CD4-positive, alpha-beta T cell (primary cell): ENCODE measurements at regions not wholly inside any gene's neighbourhood (a gene's known extent, or its start where the extent isn't known, plus 50 kb on each side); places are given as distances from the start of the nearest gene placed in this dataset.

ENCODE experiments used
- ATAC-seq: fragments of 200-7000 bp; cut with Tn5 transposase; one replicate; pipeline ENCODE4 v1.10.0; 2022; ENCODE audit warnings: mild to moderate bottlenecking; ENCODE audit not compliant: poor library complexity
- CTCF ChIA-PET: fragments of 350-600 bp; sonication (Branson Sonifier 250); formaldehyde crosslinking; loops from one replicate; lab custom pipeline; 2021; ENCODE audit warnings: antibody characterized with exemption, inconsistent platforms; lab: Charles Lee
- POLR2A ChIA-PET: fragments of 350-600 bp; sonication (Branson Sonifier 250); formaldehyde crosslinking; loops from one replicate; lab custom pipeline; 2021; ENCODE audit warnings: antibody characterized with exemption, inconsistent platforms; lab: Charles Lee
- DNase-seq, 14 experiments: peaks; one replicate each; pipeline ENCODE4 v3.0.0-alpha.2; 2013 to 2020; ENCODE audit warnings: mixed read lengths in 2 of 14
- H3K27ac ChIP-seq, 2 donors: one replicate each; pipeline versions ENCODE4 v1.5.1 to v1.7.0; 2013; ENCODE audit warnings: low read length in 2 of 2, low read depth in 1 of 2, mild to moderate bottlenecking in 1 of 2
- H3K27me3 ChIP-seq, 2 experiments: 1 replicate in 1 of 2; 2 replicates in 1 of 2; pipeline versions ENCODE4 v1.6.1 to v1.7.0; 2013; ENCODE audit warnings: low read length in 2 of 2, control low read depth in 1 of 2, mild to moderate bottlenecking in 1 of 2, moderate library complexity in 1 of 2; ENCODE audit not compliant: insufficient read depth in 2 of 2, control insufficient read depth in 1 of 2
- H3K36me3 ChIP-seq: one replicate; pipeline ENCODE4 v1.6.1; 2013; ENCODE audit warnings: low read length, control low read depth; ENCODE audit not compliant: insufficient read depth
- H3K4me1 ChIP-seq: one replicate; pipeline ENCODE4 v1.6.1; 2013; ENCODE audit warnings: low read length, control low read depth; ENCODE audit not compliant: insufficient read depth
- H3K4me3 ChIP-seq: one replicate; pipeline ENCODE4 v1.5.1; 2013; ENCODE audit warnings: mild to moderate bottlenecking, low read length, moderate library complexity
- H3K9me3 ChIP-seq, 2 experiments: 1 replicate in 1 of 2; 2 replicates in 1 of 2; pipeline versions ENCODE4 v1.6.1 to v1.7.0; 2013; ENCODE audit warnings: low read length in 2 of 2, mild to moderate bottlenecking in 2 of 2, control low read depth in 1 of 2, moderate library complexity in 1 of 2; ENCODE audit not compliant: control insufficient read depth in 1 of 2, insufficient read depth in 1 of 2
- H3K27ac Mint-ChIP-seq: one replicate; pipeline ENCODE4 v1.8.0; 2020; ENCODE audit warnings: mixed read lengths
- H3K27me3 Mint-ChIP-seq: one replicate; pipeline ENCODE4 v1.8.0; 2021; ENCODE audit warnings: mixed read lengths
- H3K36me3 Mint-ChIP-seq: one replicate; pipeline ENCODE4 v1.8.0; 2021; ENCODE audit warnings: low read depth, mixed read lengths
- H3K4me1 Mint-ChIP-seq: one replicate; pipeline ENCODE4 v1.8.0; 2021; ENCODE audit warnings: low read depth, mixed read lengths
- H3K4me3 Mint-ChIP-seq: one replicate; pipeline ENCODE4 v1.8.0; 2020; ENCODE audit warnings: mild to moderate bottlenecking, mixed read lengths
- H3K9me3 Mint-ChIP-seq: one replicate; pipeline ENCODE4 v1.8.0; 2020; ENCODE audit warnings: mixed read lengths
- CTCF ChIP-seq: fragments of 200-600 bp; IDR thresholded peaks from one replicate; pipeline ENCODE4 v1.8.0; 2022; ENCODE audit warnings: antibody characterized with exemption, mild to moderate bottlenecking
- intact Hi-C, 2 experiments: fragments of 100-400 bp; cut with DNase I in 1 of 2; cut with micrococcal nuclease in 1 of 2; formaldehyde crosslinking; loops; one replicate each; pipeline versions ENCODE4 v1.15.1 to v1.9.0; 2023 to 2025; cut with DNase I, micrococcal nuclease

- TF ChIP-seq CTCF: no peak
- no peak overlapping the region for H3K27ac Mint-ChIP-seq
- H3K4me1 Mint-ChIP-seq: no peaks in the 10 kb centered on the region
- H3K4me1 ChIP-seq: no peaks in the 10 kb centered on the region
- ChIA-PET POLR2A (no interaction called here), CTCF (no interaction called here)
- no peaks in the 10 kb centered on the region for H3K36me3 ChIP-seq
- no peaks in the 10 kb centered on the region for H3K36me3 Mint-ChIP-seq
- no peak overlapping the region for H3K4me3 Mint-ChIP-seq
- intact Hi-C loops: no loop called here
- no peaks in the 10 kb centered on the region for H3K27me3 Mint-ChIP-seq
- H3K27me3 ChIP-seq: no peaks in the 10 kb centered on the region
- H3K4me3 ChIP-seq: no peak overlapping the region
- H3K9me3 ChIP-seq: peaks cover 0 to 4% of the 10 kb centered on the region in 2 experiments
- ATAC-seq (no peak), DNase-seq (no peak)
- H3K9me3 Mint-ChIP-seq: peaks cover 21% of the 10 kb centered on the region
- H3K27ac ChIP-seq: no peak overlapping the region
Measured at GRCh38 chr14:26217778-26218177, 380.1 kb downstream of the NOVA1 start.

DNA sequence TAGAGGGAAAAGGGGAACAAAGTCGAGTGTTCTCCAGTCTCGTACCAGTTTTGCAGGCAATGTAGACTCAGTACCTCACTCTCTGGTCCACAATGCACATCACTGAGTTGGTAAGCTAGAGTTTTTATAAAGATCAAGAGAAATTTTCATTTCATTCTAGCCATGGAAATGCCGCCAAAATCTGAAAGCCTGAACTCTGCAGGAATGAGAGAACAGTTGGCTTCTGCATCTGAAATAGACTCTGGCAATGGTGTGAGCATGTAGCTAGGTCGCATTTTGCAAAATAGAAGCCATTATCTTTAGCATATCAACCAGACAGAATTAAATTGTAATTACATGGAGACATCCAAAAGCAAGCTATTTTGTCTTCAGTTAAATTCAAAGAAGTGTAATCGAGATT, 381.0 kb downstream of the NOVA1 start:
- Histone ChIP-seq H3K9me3 (peaks cover 0 to 4% of the 10 kb centered on the region in 2 experiments), H3K4me3 (no peak overlapping the region), H3K36me3 (no peaks in the 10 kb centered on the region), H3K27me3 (no peaks in the 10 kb centered on the region), H3K4me1 (no peaks in the 10 kb centered on the region), H3K27ac (no peak overlapping the region)
- ChIA-PET POLR2A (no interaction called here), CTCF (no interaction called here)
- no peaks in the 10 kb centered on the region for H3K27me3 Mint-ChIP-seq
- TF ChIP-seq CTCF: no peak
- H3K9me3 Mint-ChIP-seq: peaks cover 23% of the 10 kb centered on the region
- DNase-seq (no peak), ATAC-seq (no peak)
- H3K4me1 Mint-ChIP-seq: no peaks in the 10 kb centered on the region
- no peaks in the 10 kb centered on the region for H3K36me3 Mint-ChIP-seq
- no peak overlapping the region for H3K27ac Mint-ChIP-seq
- H3K4me3 Mint-ChIP-seq: no peak overlapping the region
- intact Hi-C loops: no loop called here

DNA sequence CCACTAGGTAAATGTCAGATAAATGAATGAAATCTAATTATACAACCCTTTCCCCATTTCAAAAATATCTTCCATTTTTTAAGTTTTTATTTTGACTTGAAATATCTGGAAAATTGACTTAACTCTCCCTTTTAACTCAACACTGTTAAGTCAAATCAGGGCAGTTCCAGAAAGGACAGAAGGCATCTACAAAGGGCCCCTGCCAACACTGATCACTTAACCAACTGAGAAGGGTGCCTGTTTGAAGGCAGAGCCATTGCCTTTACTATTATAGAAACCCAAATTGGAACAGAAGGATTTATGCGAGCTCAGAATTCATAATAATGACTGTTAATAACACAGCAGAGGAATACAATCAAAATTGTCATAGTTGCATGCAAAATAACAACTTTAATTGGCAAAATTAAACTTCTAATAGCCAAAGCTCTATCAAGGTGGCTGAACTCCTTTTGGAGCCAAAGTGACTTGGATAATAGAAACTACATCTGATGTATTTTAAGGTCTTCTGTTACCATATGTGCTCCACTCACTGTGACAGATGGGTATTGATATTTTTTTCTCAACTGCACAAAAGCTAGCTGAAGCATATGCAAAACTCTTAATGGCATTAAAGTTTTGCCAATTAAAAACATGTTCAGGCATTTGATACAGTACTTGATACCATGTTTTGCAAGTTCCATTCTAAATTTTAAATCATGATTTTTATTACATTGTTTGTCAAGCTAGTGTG, 383.8 kb downstream of the NOVA1 start:
- Histone ChIP-seq H3K4me1 (no peaks in the 10 kb centered on the region), H3K27me3 (no peaks in the 10 kb centered on the region), H3K27ac (no peak overlapping the region), H3K9me3 (peaks cover 0 to 4% of the 10 kb centered on the region in 2 experiments), H3K4me3 (no peak overlapping the region), H3K36me3 (no peaks in the 10 kb centered on the region)
- no peak for TF ChIP-seq CTCF
- Mint-ChIP-seq H3K27ac (no peak overlapping the region), H3K36me3 (no peaks in the 10 kb centered on the region), H3K9me3 (peaks cover 13% of the 10 kb centered on the region), H3K4me3 (no peak overlapping the region), H3K27me3 (no peaks in the 10 kb centered on the region), H3K4me1 (no peaks in the 10 kb centered on the region)
- ATAC-seq (no peak), DNase-seq (no peak)
- intact Hi-C loops: no loop called here
- ChIA-PET POLR2A (no interaction called here), CTCF (no interaction called here)
